HT-29 (cell line): ENCODE measurements at regions not wholly inside any gene's neighbourhood (a gene's known extent, or its start where the extent isn't known, plus 50 kb on each side); places are given as distances from the start of the nearest gene placed in this dataset.
A peak's percentile ranks its signal among the peaks of the same experiment; 100 is the strongest.
"Not testable (repeated sequence)": the region's sequence is repeated elsewhere in the genome, so short reads cannot be mapped to it uniquely, and the experiment has no call there.

Experiments
- DNase-seq: peaks from one replicate; pipeline ENCODE4 v3.0.0-alpha.2; 2015; ENCODE audit warnings: low spot score

DNA sequence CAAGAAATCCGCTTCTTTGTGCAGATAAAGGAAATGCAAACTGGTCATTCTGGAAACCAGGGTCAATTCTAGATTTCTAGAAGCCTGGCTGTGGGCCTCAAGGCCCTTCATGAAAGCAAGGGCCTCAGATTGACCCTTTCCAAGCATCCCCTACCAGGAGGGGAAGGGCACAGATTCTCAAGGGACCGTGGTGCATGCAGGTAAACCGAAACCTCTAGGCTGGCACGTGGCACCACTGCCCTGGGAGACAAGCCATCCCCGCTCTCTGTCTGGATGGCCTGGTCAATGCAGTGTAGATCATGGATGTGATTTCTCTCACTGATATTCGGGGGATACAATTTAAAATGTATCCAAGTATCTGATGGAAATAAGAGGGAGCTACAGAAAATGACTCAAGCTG is 69.4 kb downstream of the TOMM20 start:
- no peak for DNase-seq

DNA sequence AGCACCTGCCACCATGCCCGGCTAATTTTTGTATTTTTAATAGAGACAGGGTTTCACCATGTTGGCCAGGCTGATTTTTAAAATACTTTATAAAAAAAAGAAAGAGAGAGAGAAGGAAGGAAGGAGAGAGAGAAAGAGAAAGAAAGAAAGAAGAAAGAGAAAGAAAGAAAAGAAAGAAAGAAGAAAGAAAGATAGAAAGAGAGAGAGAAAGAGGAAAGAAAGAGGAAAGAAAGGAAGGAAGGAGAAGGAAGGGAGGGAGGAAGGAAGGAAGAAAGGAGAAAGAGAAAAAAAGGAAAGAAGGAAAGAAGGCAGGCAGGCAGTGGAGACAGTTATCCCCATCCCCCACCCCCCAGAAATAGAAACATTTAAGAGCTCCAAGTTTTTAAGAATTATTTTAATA is 69.9 kb downstream of the TOMM20 start:
- no peak for DNase-seq

DNA sequence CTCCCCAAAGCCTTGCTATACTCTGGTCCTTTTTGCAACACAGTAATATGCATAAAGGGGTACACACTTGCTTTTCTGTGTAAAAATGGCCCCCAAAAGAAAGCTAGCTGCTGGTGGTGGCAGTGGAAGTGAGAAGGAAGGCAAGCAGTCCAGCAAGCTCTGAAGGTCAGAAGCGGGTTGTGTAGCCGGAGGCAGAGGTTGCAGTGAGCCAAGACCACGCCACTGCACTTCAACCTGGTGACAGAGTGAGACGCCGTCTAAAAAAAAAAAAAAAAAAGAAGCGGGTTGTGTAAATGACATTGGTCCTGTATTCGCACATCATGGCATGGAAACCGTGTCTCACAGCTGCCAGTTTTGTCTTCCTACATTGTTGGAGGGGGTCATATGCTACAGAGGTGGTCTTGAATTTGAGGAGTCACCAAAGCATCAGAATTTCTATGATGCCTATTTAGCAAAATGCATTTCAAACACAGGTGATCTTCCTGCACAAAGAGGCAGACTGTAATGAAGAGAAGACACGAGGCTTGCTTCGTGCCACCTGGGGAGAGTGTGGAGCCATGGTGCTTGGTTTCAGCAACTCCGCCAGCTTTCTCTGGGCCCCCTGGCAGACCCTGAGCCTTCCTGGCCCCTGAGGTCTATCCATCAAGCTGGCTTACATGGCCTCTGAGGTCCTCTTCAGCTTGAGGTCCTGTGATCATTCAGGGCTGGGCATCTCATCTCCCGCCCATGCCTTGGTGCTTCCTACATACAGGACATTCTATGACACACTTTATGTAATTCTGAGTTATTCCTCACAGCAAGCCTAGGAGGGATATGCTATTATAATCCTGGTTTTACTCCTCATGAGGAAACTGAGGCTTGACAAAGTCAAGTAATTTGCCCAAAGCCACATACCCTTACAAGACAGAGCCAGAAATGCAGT is 71.0 kb downstream of the TOMM20 start:
- no peak for DNase-seq

DNA sequence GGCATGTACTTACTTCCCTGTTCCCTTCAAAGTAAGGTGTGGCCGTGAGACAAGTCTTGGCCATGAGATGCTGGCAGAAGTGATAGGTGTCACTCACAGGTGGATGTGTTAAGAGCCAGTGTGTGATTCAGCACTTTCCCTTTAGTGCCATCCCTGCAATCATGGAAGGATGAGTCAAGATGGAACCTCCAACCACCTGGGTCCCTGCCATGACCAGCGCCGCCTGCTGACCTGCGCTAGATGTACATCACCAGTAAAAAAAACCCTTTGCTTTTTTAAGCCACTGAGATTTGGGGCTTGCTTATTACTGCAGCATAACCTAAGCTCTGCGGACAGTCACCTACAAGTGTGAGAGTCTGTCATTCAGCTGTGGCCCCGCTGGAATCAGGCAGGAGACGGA is 71.7 kb downstream of the TOMM20 start:
- peak; percentile 8 for DNase-seq

DNA sequence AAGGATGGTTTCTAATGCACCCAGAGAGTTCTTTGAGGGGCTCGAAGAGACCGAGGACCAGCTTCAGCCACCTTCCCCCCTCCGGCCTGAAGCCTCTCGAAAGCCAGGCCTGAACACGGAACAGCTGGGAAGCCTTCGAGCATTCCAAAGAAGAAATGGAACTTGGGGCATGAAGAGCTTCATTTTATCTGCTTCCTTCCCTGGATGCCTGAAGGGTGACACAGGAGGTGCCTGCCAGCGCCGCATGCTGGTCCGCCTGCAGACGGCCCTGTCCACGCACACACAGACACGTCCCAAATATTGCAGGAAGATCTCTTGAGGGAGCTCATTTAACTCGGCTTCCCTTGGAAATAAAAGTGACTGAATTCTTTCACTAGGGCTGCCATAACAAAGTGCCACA is 73.7 kb downstream of the TOMM20 start:
- no peak for DNase-seq

DNA sequence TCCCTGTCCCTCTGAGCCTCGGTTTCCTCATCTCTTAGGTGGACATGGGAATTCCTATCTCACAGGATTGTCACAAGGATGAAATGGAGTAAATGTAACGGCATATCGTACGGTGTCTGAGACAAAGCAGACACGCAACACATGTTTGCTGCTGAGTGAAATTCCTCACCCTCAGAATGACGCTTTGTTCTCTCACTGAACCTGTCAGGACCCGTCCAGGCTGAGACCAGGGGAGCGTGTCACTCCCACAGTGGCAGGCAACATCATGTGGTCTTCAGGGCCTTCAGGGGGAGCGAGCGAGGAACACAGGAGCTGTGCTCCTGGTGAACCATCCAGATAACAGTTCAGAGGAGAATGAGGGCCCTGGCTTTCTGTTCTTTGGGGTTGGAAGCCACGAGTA is 74.2 kb downstream of the TOMM20 start:
- DNase-seq: no peak

DNA sequence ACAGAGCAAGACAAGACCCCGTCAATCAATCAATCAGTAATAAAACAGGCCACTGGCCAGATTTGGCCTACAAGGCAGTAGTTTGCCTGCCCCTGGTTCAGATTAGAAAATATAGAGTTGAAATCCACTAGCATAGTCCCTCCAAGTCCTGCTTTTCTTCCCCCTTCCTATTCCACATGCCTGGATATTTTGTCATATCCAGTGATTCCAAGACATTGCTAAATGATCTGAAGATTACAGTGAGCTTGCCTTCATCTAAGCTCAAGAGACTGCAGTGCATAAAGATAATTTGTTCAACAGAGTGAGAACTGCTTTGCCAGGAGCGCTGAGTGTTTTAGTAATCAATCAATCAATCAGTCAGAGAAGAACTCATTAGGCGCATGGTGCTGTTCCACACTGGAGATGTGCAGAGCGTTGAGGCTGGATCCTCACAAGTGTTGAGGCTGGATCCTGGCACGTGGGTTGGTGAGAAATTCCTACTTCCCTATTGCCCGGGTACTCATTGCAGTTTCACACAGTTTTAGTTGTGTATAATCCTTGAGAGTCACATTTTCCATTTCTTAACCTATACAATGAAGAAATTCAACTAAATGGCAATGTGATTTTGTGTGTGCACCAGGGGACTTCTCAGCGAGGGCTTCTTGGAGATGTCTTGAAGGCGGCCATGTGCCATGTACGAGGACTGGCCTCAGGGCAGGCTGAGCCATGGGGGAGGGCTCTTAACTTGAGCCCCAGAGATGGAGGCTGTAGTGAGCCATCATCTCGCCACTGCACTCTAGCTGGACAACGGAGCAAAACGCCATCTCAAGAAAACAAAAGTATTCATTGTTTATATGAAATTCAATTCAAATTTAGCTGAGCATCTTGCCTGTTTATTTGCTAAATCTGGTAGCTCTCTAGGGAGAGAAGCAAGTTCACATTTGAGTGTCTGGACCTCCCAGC is 76.3 kb downstream of the TOMM20 start:
- no peak for DNase-seq

DNA sequence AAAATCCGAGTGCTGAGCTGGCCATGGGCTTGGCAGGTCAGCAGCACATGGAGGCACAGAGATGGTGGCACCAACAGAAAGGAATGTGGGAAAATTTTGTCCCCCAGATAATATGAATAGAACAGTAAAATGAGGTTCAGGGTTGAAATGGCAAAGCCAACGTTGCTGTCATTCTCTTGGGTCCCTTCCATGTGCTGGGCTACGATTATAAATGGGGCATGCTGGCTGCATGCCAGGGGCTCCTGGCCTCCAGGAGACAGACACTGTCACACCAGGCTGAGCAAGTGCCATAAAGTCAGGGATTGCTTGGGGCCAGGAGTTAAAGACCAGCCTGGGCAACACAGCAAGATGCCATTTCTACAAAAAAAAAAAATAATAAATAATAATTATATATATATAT is 77.1 kb downstream of the TOMM20 start:
- no peak for DNase-seq

DNA sequence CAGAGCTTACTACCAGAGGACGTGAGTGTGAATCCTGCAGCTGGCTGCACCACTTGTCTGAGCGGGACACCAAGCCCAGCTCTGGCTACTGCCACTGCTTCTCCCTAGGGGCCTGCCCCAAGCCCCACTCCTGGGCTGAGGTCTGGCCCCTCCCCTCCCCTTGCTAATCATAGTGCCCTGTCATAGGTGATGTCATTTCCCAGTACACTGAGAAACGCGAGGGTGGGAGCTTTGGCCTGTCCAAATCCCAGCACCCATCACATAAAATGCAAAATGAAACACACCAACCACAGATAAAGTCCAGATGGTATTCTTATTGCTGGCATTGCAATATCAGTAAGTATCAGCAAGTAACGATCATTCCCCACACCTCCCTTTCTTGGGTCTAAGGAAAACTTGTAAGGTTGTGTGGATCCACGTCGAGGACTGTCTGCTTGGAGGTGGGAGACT is 77.7 kb downstream of the TOMM20 start:
- no peak for DNase-seq

DNA sequence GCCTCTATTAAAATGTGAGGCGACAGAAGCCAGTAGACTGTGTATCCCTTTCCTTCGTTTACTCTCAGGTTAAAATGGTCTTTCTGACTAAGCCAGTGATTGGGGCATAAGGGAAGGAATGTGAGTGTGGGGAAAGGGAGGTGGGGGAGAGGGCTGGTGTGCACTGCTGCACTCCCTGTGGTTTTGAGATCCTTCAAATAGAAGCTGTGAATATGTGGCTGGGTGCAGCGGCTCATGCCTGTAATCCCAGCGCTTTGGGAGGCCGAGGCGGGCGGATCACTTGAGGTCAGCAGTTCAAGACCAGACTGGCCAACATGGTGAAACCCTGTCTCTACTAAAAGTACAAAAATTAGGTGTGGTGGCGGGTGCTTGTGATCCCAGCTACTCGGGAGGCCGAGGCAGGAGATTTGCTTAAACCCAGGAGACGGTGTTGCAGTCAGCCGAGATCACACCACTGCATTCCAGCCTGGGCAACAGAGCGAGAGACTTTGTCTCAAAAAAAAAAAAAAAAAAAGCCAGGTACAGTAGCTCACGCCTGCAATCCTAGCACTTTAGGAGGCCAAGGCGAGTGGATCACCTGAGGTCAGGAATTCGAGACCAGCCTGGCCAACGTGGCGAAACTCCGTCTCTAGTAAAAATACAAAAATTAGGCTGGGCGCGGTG is 78.8 kb downstream of the TOMM20 start:
- not testable (repeated sequence) for DNase-seq

DNA sequence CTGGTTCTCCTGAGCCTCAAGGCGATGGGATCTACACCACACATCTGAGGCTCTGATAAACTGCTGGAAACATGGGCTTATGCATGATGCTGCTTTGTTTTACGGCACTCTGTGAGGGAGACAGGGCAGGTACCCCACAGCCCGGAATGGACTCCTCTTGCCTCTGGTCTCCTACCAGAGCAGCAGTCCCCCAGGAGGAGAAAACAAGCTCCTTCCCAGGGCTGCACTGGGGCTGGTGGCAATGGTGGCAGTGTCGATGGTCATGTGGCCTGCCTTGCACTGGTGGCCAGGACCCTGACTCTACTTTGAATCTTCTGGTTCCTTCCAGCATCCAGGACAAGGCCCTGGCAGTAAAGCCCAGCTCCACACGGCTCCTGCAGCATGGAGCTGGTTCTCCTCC is 79.4 kb downstream of the TOMM20 start:
- DNase-seq: no peak

DNA sequence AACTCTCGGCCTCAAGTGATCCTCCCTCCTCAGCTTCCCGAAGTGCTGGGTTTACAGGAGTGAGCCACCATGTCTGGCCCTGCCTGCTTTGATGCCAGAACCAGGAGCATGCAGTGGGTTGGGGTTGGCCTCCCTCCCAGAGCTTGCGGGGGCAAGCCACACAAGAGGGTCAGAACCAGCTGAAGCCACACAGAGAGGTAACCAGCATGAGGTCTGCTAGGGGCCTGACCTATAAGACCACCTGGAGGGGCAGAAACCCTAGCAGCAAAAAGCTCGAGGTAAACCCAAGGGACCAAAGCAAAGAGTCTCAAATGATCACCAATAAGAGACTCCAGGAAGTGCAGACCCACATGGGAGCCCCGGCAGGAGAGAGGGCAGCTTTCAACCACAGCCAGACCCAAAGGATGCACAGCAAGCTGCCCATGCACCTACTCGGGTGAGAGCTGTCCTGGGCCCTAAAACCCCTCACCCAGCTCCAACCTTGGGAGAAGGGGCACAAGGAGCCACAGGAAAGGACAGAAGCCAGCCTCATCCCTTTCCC is 81.2 kb downstream of the TOMM20 start:
- DNase-seq: no peak

DNA sequence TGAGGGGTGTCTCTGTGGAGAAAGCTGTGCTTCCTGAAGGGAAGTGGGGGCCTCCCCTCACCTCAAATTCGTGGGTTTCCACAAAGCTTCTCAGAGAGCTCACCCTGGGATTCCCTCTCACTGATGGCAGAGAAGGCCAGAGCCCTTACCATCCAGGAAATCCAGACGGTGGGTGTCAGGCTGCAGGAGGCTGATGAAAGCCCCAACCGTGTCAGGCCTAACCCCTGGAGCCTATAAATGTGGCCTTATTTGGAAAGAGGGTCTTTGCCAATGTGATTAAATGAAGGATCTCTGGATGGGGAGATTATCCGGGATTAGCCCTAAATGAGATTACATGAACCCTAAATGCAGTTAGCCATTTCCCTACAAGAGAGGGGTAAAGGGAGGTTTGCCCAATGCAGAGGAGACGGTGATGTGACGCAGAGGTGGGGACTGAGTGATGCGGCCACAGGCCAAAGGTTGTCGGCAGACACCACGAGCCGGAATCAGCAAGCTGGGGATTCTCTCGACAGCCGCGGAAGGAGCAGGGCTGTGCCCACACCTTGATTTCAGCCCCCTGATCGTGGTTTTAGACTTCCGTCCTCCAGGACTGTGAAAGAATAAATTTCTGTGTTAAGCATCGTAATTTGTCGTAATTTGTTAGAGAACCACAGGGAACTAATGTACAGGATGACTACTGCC is 82.6 kb downstream of the TOMM20 start:
- DNase-seq: no peak

DNA sequence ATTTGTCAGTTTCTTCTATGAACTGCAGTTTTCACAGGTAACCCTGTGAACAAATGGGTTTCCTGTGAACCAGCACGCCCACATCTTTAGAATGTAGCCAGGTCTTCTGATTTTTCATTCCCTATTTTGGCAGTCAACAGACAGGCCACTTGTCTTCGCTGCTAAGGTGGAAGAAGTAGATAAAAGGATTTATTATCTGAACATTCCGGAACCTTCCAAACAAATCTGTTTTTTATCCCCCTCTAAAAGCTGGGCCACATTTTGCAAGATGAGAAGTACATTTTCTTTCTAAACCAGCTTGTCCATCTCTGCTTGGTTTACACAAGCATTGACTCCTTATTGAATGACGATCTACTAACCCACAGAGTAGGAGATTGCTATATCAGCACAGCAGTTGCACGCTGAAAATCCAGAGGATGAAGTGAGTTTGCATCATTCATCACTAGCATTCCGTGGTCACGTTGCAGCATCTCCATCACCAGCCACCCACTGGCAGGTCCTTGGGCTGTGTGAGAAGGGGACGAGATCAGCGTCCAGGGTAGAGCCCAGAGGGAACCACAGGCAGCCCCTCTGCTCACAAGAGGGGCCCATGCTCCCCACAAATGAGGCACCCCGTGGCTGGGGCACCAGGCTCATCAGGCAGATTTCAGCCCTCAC is 83.5 kb downstream of the TOMM20 start:
- no peak for DNase-seq

DNA sequence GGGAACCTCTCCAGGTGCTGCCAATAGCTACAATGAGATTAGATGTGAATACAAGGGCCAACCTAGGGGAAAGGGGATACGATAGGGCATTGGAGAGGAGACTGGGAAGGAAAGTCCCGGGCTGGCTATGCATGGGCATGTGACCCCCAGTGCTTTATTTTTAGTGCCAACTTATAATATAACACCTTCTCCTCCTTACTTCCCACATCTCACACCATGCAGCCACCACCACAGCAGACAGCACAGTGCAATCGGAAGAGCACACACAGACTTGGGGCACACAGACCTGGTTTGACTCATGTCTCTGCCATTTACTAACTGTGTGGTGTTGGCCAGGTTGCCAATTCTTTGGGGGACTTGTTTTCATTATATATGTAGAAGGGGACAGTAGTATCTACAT is 85.4 kb downstream of the TOMM20 start:
- no peak for DNase-seq

DNA sequence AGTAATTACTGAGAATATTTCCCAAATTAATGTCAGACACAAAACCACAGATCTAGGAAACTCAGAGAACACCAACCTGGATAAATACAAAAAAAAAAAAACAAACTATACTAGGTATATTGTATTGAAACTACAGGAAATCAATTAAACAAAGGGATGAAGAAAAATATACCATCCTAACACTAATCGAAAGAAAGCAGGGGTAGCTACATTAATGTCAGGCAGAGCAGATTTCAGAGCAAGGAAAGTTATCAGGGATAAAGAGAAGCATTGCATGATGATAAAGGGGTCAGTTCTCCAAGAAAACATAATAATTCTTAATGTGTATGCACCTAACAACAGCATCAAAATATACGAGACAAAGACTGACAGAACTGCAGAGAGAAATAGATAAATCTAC is 89.9 kb downstream of the TOMM20 start:
- DNase-seq: no peak

DNA sequence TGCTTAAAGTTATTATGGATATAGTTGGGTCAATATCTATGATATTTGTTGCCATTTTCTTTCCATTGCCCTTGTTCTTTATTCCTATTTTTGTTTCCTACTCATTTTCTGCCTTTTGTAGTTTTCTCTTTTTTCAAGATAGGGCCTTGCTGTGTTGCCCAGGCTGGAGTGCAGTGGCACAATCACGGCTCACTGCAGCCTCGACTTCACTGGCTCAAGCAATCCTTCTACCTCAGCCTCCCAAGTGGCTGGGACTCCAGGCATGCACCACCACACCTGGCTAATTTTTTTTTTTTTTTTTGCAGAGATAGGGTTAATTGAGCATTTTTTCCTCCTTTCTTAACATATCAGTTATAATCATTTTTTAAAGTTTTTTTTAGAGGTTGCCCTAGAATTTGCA is 92.7 kb downstream of the TOMM20 start:
- DNase-seq: no peak

DNA sequence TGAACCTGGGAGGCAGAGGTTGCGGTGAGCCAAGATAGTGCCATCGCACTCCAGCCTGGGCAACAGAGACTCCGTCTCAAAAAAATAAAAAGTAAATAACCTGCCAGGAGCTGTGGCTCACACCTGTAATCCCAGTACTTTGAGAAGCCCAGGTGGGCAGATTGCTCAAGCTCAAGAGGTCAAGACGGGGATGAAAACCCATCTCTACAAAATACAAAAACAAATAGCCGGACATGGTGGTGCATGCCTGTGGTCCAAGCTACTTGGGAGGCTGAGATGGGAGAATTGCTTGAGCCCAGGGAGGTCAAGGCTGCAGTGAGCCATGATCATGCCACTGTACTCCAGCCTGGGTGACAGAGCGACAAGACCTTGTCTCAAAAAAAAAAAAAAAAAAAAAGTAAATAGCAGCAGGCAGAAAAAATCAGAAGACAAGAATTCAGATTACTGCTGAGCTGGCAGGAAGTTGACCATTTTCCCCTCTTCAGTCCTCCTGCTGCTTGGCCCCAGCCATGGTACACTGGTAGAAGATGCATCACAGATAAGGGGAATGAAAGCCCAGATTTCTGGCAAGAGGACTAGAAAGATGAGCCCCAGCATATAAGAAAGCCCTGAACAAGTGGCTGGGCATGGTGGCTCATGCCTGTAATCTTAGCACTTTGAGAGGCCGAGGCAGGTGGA is 97.6 kb downstream of the TOMM20 start:
- no peak for DNase-seq

DNA sequence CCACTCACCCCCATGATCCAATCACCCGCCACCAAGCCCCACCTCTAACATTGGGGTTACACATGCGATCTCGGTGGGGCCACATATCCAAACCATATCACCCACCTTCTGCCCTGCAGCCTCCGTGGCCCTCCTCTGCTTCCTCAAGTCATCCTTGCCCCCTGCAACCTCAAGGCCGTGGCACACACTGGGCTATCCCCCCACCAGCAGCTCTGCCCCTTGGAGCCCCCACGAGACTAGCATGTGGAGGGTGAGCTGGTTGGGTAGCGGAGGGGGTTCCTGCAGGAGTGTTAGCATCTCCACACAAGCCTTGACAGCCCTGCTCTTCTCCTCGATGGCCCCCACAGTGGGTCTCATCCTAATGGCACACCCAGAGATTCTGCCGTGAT is 100.8 kb downstream of the TOMM20 start:
- no peak for DNase-seq
